Adrenal gland (tissue), 9 donors: ENCODE measurements at regions not wholly inside any gene's neighbourhood (a gene's known extent, or its start where the extent isn't known, plus 50 kb on each side); places are given as distances from the start of the nearest gene placed in this dataset.
A peak's percentile ranks its signal among the peaks of the same experiment; 100 is the strongest.

ENCODE experiments used
- DNase-seq, 7 donors: peaks; one replicate each; pipeline ENCODE4 v3.0.0-alpha.2; 2019 to 2020
- H3K27ac ChIP-seq, 5 donors: fragments of 200-600 bp; sonication (generic) in 4 of 5; 1 replicate in 3 of 5; 2 replicates in 2 of 5; pipeline versions ENCODE4 v1.5.1 to v1.8.0; 2016 to 2020; ENCODE audit warnings: mild to moderate bottlenecking in 1 of 5
- H3K27me3 ChIP-seq: fragments of 200-600 bp; 2 replicates; pipeline ENCODE4 v1.8.0; 2021
- H3K36me3 ChIP-seq, 2 donors: fragments of 200-600 bp; replicated peaks in 1 of 2; 1 replicate in 1 of 2; 2 replicates in 1 of 2; pipeline versions ENCODE4 v1.5.1 to v1.8.0; 2018 to 2022
- H3K4me1 ChIP-seq, 2 donors: fragments of 200-600 bp; replicated peaks in 1 of 2; 1 replicate in 1 of 2; 2 replicates in 1 of 2; pipeline versions ENCODE4 v1.5.1 to v1.8.0; 2018 to 2021
- H3K4me3 ChIP-seq, 4 donors: fragments of 200-600 bp; sonication (generic) in 3 of 4; one replicate each; pipeline ENCODE4 v1.5.1; 2016 to 2018
- H3K9me3 ChIP-seq, 3 donors: fragments of 200-600 bp; sonication (generic) in 1 of 3; replicated peaks in 1 of 3; 1 replicate in 2 of 3; 2 replicates in 1 of 3; pipeline versions ENCODE4 v1.5.1 to v1.8.0; 2016 to 2021
- CTCF ChIP-seq, 6 experiments: fragments of 450-650 bp in 4 of 6; fragments of 200-600 bp in 2 of 6; sonication (generic) in 1 of 6; IDR thresholded peaks; 1 replicate in 5 of 6; 2 replicates in 1 of 6; pipeline versions ENCODE4 v1.5.1 to v1.8.0; 2016 to 2021; ENCODE audit warnings: antibody characterized with exemption in 6 of 6, mild to moderate bottlenecking in 2 of 6, moderate library complexity in 1 of 6
- POLR2A ChIP-seq, 2 donors: fragments of 450-650 bp; IDR thresholded peaks; one replicate each; pipeline ENCODE4 v1.6.1; 2017; ENCODE audit warnings: antibody characterized with exemption in 2 of 2, mild to moderate bottlenecking in 2 of 2, moderate library complexity in 1 of 2
- WGBS, 4 donors: extraction: QIAGEN DNeasy Blood & Tissue Kit in 2 of 4; methylation state at CpG; one replicate each; pipeline versions ENCODE4 v1.1.5 to v1.1.7; 2013 to 2017; 5-methylcytosine and 5-hydroxymethylcytosine counted together
- intact Hi-C, 2 donors: fragments of 100-400 bp; cut with DNase I; formaldehyde crosslinking; loops; one replicate each; pipeline versions ENCODE4 v1.14.1 to v1.15.0; 2022 to 2023
- donor health status: healthy with polysubstance abuse.
- donor health status: Bipolar disorder and iron deficiency.
- donor health status: DM: yes; HTN: yes; CAD: no.
- donor health status: DM: no; HTN: no; CAD: no.
- donor health status: DM: no; HTN: no; CAD: no.

- no peaks in the 10 kb centered on the region for H3K9me3 ChIP-seq
Observed at GRCh38 chr12:91824991-91825390, 320.7 kb downstream of the BTG1 start.

GRCh38 chr12:91819132-91819447 lies 326.6 kb downstream of the BTG1 start:
- no peak for TF ChIP-seq POLR2A (IDR thresholded peaks at IDR 0.05)
- no peak for TF ChIP-seq CTCF (IDR thresholded peaks at IDR 0.05)
- Histone ChIP-seq H3K9me3 (no peaks in the 10 kb centered on the region), H3K4me1 (no peaks in the 10 kb centered on the region), H3K4me3 (no peak overlapping the region), H3K36me3 (no peaks in the 10 kb centered on the region), H3K27me3 (no peaks in the 10 kb centered on the region), H3K27ac (no peak overlapping the region)
- intact Hi-C loops, result loop anchor here in 1 of 2 donors (10.0 kb wide), 1 partner anchor 326 kb away; the partner anchor contains the start of gene BTG1
- peak in 1 of 7 donors; percentile 16 for DNase-seq

More at GRCh38 chr12:91824991-91825390, 320.7 kb downstream of the BTG1 start:
- H3K4me1 ChIP-seq, result no peaks in the 10 kb centered on the region
- no peak overlapping the region for H3K27ac ChIP-seq
- no peak for TF ChIP-seq CTCF (IDR thresholded peaks at IDR 0.05)
- no peak for TF ChIP-seq POLR2A (IDR thresholded peaks at IDR 0.05)
- DNase-seq, result no peak
- no peaks in the 10 kb centered on the region for H3K27me3 ChIP-seq
- H3K4me3 ChIP-seq, result no peak overlapping the region
- intact Hi-C loops, result no loop called here
- no peaks in the 10 kb centered on the region for H3K36me3 ChIP-seq

- H3K27ac ChIP-seq, result no peak overlapping the region
- no peaks in the 10 kb centered on the region for H3K27me3 ChIP-seq
- WGBS, 4 donors, result 89 to 100% (median 96%) methylated on average over 2 of the region's 2 CpGs
- TF ChIP-seq POLR2A (IDR thresholded peaks at IDR 0.05) (no peak), CTCF (IDR thresholded peaks at IDR 0.05) (no peak)
- intact Hi-C loops, result loop anchor here in 1 of 2 donors (10.0 kb wide), 1 partner anchor 326 kb away; the partner anchor contains the start of gene BTG1
- no peaks in the 10 kb centered on the region for H3K9me3 ChIP-seq
- no peak for DNase-seq
- no peak overlapping the region for H3K4me3 ChIP-seq
- no peaks in the 10 kb centered on the region for H3K36me3 ChIP-seq
- H3K4me1 ChIP-seq, result no peaks in the 10 kb centered on the region
Observed at GRCh38 chr12:91818227-91819131, 327.2 kb downstream of the BTG1 start.

GRCh38 chr12:91817517-91817916 lies 328.1 kb downstream of the BTG1 start:
- H3K4me3 ChIP-seq, result no peak overlapping the region

More at GRCh38 chr12:91817517-91817916, 328.1 kb downstream of the BTG1 start:
- no peaks in the 10 kb centered on the region for H3K4me1 ChIP-seq
- no peaks in the 10 kb centered on the region for H3K9me3 ChIP-seq
- no peak overlapping the region for H3K27ac ChIP-seq
- WGBS, 4 donors, result 69 to 85% (median 81%) methylated on average over 2 of the region's 2 CpGs
- DNase-seq, result no peak
- intact Hi-C loops, result loop anchor here in 1 of 2 donors (10.0 kb wide), 1 partner anchor 327 kb away; the partner anchor contains the start of gene BTG1
- H3K36me3 ChIP-seq, result no peaks in the 10 kb centered on the region
- no peaks in the 10 kb centered on the region for H3K27me3 ChIP-seq
- no peak for TF ChIP-seq POLR2A (IDR thresholded peaks at IDR 0.05)
- no peak for TF ChIP-seq CTCF (IDR thresholded peaks at IDR 0.05)
